ENCODE measurements at regions not wholly inside any gene's neighbourhood (a gene's known extent, or its start where the extent isn't known, plus 50 kb on each side); places are given as distances from the start of the nearest gene placed in this dataset.
"Not testable (repeated sequence)": the region's sequence is repeated elsewhere in the genome, so short reads cannot be mapped to it uniquely, and the experiment has no call there.

- CTCF ChIA-PET, result no interaction called here
Observed at GRCh38 chr3:5889374-5889773, 701.9 kb downstream of the EDEM1 start.

GRCh38 chr3:5891711-5892110 is 704.2 kb downstream of the EDEM1 start:
- CTCF ChIA-PET, result no interaction called here
- POLR2A ChIA-PET, result no interaction called here

More at GRCh38 chr3:5889374-5889773, 701.9 kb downstream of the EDEM1 start:
- POLR2A ChIA-PET, result no interaction called here

GRCh38 chr3:5898106-5898505 is 710.6 kb downstream of the EDEM1 start:
- CTCF ChIA-PET, result no interaction called here
- POLR2A ChIA-PET, result no interaction called here

- ChIA-PET POLR2A (no interaction called here), CTCF (no interaction called here)
Observed at GRCh38 chr3:5899014-5899761, 711.7 kb downstream of the EDEM1 start.

GRCh38 chr3:5917932-5918331 is 730.4 kb downstream of the EDEM1 start:
- ChIA-PET POLR2A (no interaction called here), CTCF (interaction anchor here (0.6 to 0.7 kb wide), 2 partner anchors 480 to 629 kb away, joined by 3 read pairs; no protein-coding TSS in a partner anchor)

- POLR2A ChIA-PET, result no interaction called here
- CTCF ChIA-PET, result no interaction called here
Observed at GRCh38 chr3:5918626-5919025, 731.1 kb downstream of the EDEM1 start.

- ChIA-PET POLR2A (no interaction called here), CTCF (no interaction called here)
Observed at GRCh38 chr3:5929027-5929426, 741.5 kb downstream of the EDEM1 start.

GRCh38 chr3:5944061-5944460 is 756.6 kb downstream of the EDEM1 start:
- CTCF ChIA-PET, POLR2A ChIA-PET: not testable (repeated sequence)

- ChIA-PET POLR2A (no interaction called here), CTCF (no interaction called here)
Observed at GRCh38 chr3:5948084-5948483, 760.6 kb downstream of the EDEM1 start.

GRCh38 chr3:5951026-5951425 is 763.5 kb downstream of the EDEM1 start:
- POLR2A ChIA-PET, result no interaction called here
- CTCF ChIA-PET, result no interaction called here

GRCh38 chr3:5972586-5972985 is 785.1 kb downstream of the EDEM1 start:
- CTCF ChIA-PET, result no interaction called here
- POLR2A ChIA-PET, result no interaction called here

GRCh38 chr3:5974630-5975322 is 787.3 kb downstream of the EDEM1 start:
- POLR2A ChIA-PET, result no interaction called here

GRCh38 chr3:5977331-5977730 is 789.8 kb downstream of the EDEM1 start:
- CTCF ChIA-PET, result no interaction called here
- POLR2A ChIA-PET, result no interaction called here

More at GRCh38 chr3:5974630-5975322, 787.3 kb downstream of the EDEM1 start:
- CTCF ChIA-PET, result no interaction called here

- ChIA-PET CTCF (no interaction called here), POLR2A (no interaction called here)
Observed at GRCh38 chr3:5980475-5980874, 793.0 kb downstream of the EDEM1 start.

- POLR2A ChIA-PET, result no interaction called here
- CTCF ChIA-PET, result no interaction called here
Observed at GRCh38 chr3:5994651-5995050, 807.1 kb downstream of the EDEM1 start.

- CTCF ChIA-PET, result no interaction called here
Observed at GRCh38 chr3:6018456-6018855, 830.9 kb downstream of the EDEM1 start.

GRCh38 chr3:6022621-6023020 is 835.1 kb downstream of the EDEM1 start:
- POLR2A ChIA-PET, result no interaction called here
- CTCF ChIA-PET, result no interaction called here

More at GRCh38 chr3:6018456-6018855, 830.9 kb downstream of the EDEM1 start:
- POLR2A ChIA-PET, result no interaction called here

GRCh38 chr3:6025032-6025431 is 835.9 kb upstream of the GRM7 start:
- CTCF ChIA-PET, result no interaction called here

GRCh38 chr3:6030648-6031047 is 830.3 kb upstream of the GRM7 start:
- POLR2A ChIA-PET, CTCF ChIA-PET: not testable (repeated sequence)

More at GRCh38 chr3:6025032-6025431, 835.9 kb upstream of the GRM7 start:
- POLR2A ChIA-PET, result no interaction called here

GRCh38 chr3:6035626-6036025 is 825.3 kb upstream of the GRM7 start:
- ChIA-PET CTCF (no interaction called here), POLR2A (no interaction called here)

GRCh38 chr3:6039971-6040370 is 820.9 kb upstream of the GRM7 start:
- CTCF ChIA-PET, result no interaction called here
- POLR2A ChIA-PET, result no interaction called here

GRCh38 chr3:6041894-6042293 is 819.0 kb upstream of the GRM7 start:
- POLR2A ChIA-PET, result no interaction called here
- CTCF ChIA-PET, result no interaction called here

All from activated CD8-positive, alpha-beta memory T cell treated with anti-CD3 and anti-CD28 coated beads for 36 hours (primary cell).